DND-41 (cell line): ENCODE measurements at regions not wholly inside any gene's neighbourhood (a gene's known extent, or its start where the extent isn't known, plus 50 kb on each side); places are given as distances from the start of the nearest gene placed in this dataset.

ENCODE experiments used
- ATAC-seq: fragments of 200-7000 bp; cut with Tn5 transposase; 3 replicates; pipeline ENCODE4 v1.9.1; 2021; ENCODE audit warnings: low read depth; ENCODE audit not compliant: insufficient read depth
- DNase-seq: peaks from one replicate; pipeline ENCODE4 v3.0.0-alpha.2; 2020
- H2AFZ ChIP-seq: 2 replicates; pipeline ENCODE4 v1.6.0; 2012; ENCODE audit warnings: low read depth, low read length
- H3K27ac ChIP-seq: 2 replicates; pipeline ENCODE4 v1.5.1; 2012; ENCODE audit warnings: low read length, inconsistent platforms
- H3K27me3 ChIP-seq: fragments of 200-600 bp; sonication (generic); 2 replicates; pipeline ENCODE4 v1.6.0; 2012; ENCODE audit warnings: low read length, mild to moderate bottlenecking, inconsistent platforms; ENCODE audit not compliant: insufficient read depth, poor library complexity
- H3K36me3 ChIP-seq: 2 replicates; pipeline ENCODE4 v1.5.1; 2012; ENCODE audit warnings: low read length, inconsistent platforms; ENCODE audit not compliant: insufficient read depth
- H3K4me1 ChIP-seq: 2 replicates; pipeline ENCODE4 v1.5.1; 2012; ENCODE audit warnings: mild to moderate bottlenecking, low read length; ENCODE audit not compliant: insufficient read depth
- H3K4me2 ChIP-seq: 2 replicates; pipeline ENCODE4 v1.6.0; 2012; ENCODE audit warnings: mild to moderate bottlenecking, moderate library complexity, low read length, inconsistent platforms; ENCODE audit not compliant: insufficient read depth
- H3K4me3 ChIP-seq, 2 experiments: fragments of 200-600 bp in 1 of 2; shearing (Covaris generic) in 1 of 2; 2 replicates each; pipeline ENCODE4 v1.5.1; 2012 to 2016; ENCODE audit warnings: inconsistent platforms in 2 of 2, low read length in 2 of 2, mild to moderate bottlenecking in 2 of 2, low read depth in 1 of 2, moderate library complexity in 1 of 2
- H3K79me2 ChIP-seq: 2 replicates; pipeline ENCODE4 v1.6.0; 2012; ENCODE audit warnings: low read length, inconsistent platforms; ENCODE audit not compliant: insufficient read depth
- H3K9ac ChIP-seq: 2 replicates; pipeline ENCODE4 v1.6.0; 2012; ENCODE audit warnings: low read depth, mild to moderate bottlenecking, inconsistent platforms, low read length, moderate library complexity
- H3K9me3 ChIP-seq: 2 replicates; pipeline ENCODE4 v1.5.1; 2012; ENCODE audit warnings: low read length, moderate library complexity, mild to moderate bottlenecking, inconsistent platforms; ENCODE audit not compliant: insufficient read depth, severe bottlenecking
- H4K20me1 ChIP-seq: 2 replicates; pipeline ENCODE4 v1.6.0; 2012; ENCODE audit warnings: low read length; ENCODE audit not compliant: insufficient read depth
- EZH2 ChIP-seq: IDR thresholded peaks from 3 replicates; pipeline ENCODE4 v1.6.1; 2012; ENCODE audit warnings: borderline replicate concordance, low read depth, mild to moderate bottlenecking, moderate library complexity, low read length, inconsistent platforms; ENCODE audit not compliant: severe bottlenecking
- TF ChIP-seq, protein P1 (sequence below): IDR thresholded peaks from 2 replicates; pipeline ENCODE4 v1.5.1; 2012; ENCODE audit warnings: borderline replicate concordance, low read length, moderate library complexity, mild to moderate bottlenecking; ENCODE audit not compliant: poor library complexity, severe bottlenecking; ENCODE audit errors: extremely low read depth

DNA sequence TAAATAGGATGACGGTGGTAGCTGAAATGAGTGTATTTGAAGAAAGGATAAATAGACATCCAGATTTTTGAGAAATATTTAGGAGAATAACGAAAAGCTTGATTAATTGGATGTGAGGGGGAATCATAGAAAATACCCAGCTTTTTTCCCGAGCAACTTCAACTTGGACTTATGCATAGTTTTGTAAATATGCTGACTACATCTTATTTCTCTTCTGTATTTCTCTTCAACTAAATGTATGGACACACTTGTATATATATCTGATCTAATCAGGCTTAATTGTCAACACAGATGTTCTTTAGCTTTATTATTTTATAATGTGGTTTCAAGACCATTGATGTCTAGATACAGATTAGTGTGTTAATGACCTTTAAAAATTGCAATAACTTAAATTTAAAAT, 685.0 kb downstream of the SLITRK1 start:
- TF ChIP-seq EZH2, result no peak
- TF ChIP-seq, protein P1, sequence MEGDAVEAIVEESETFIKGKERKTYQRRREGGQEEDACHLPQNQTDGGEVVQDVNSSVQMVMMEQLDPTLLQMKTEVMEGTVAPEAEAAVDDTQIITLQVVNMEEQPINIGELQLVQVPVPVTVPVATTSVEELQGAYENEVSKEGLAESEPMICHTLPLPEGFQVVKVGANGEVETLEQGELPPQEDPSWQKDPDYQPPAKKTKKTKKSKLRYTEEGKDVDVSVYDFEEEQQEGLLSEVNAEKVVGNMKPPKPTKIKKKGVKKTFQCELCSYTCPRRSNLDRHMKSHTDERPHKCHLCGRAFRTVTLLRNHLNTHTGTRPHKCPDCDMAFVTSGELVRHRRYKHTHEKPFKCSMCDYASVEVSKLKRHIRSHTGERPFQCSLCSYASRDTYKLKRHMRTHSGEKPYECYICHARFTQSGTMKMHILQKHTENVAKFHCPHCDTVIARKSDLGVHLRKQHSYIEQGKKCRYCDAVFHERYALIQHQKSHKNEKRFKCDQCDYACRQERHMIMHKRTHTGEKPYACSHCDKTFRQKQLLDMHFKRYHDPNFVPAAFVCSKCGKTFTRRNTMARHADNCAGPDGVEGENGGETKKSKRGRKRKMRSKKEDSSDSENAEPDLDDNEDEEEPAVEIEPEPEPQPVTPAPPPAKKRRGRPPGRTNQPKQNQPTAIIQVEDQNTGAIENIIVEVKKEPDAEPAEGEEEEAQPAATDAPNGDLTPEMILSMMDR, result no peak
- no peak for ATAC-seq

GRCh38 chr13:83190020-83190419, 692.3 kb downstream of the SLITRK1 start:
- Histone ChIP-seq H3K4me1 (no peaks in the 10 kb centered on the region), H3K79me2 (no peaks in the 10 kb centered on the region), H3K9ac (no peak overlapping the region), H2AFZ (no peak overlapping the region), H3K4me2 (no peak overlapping the region), H3K36me3 (no peaks in the 10 kb centered on the region), H3K27me3 (no peaks in the 10 kb centered on the region), H4K20me1 (no peaks in the 10 kb centered on the region), H3K4me3 (no peak overlapping the region), H3K9me3 (peaks cover 5% of the 10 kb centered on the region), H3K27ac (no peak overlapping the region)
- no peak for DNase-seq
- no peak for ATAC-seq
- TF ChIP-seq EZH2, result no peak
- TF ChIP-seq, protein P1, result no peak

More for the DNA sequence above, 685.0 kb downstream of the SLITRK1 start:
- H3K4me1 ChIP-seq, result no peaks in the 10 kb centered on the region
- H3K4me2 ChIP-seq, result no peak overlapping the region
- H2AFZ ChIP-seq, result no peak overlapping the region
- no peaks in the 10 kb centered on the region for H3K9me3 ChIP-seq
- DNase-seq, result no peak
- H3K27me3 ChIP-seq, result no peaks in the 10 kb centered on the region
- no peaks in the 10 kb centered on the region for H4K20me1 ChIP-seq
- no peak overlapping the region for H3K4me3 ChIP-seq
- no peak overlapping the region for H3K9ac ChIP-seq
- no peak overlapping the region for H3K27ac ChIP-seq
- H3K36me3 ChIP-seq, result no peaks in the 10 kb centered on the region
- no peaks in the 10 kb centered on the region for H3K79me2 ChIP-seq

DNA sequence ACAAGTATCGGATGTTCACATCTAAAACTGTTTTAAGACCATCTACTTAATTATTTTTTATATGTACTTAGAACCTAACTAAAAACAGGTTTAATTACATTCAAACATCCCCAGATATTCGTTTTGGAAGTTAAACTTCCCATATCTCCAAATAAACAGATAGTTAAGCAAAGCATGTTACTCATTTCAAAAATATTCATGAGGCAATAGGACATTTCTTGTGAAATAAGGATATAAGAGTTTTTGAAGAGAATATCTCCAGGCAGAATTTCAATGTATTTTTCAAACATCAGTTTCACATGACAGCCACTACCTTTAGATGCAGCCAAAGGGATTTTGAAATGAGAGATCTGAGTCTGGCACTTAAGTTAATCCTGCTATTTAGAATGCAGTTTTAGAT, 697.5 kb downstream of the SLITRK1 start:
- H3K27ac ChIP-seq, result no peak overlapping the region
- ATAC-seq (no peak), DNase-seq (no peak)
- H2AFZ ChIP-seq, result no peak overlapping the region
- no peaks in the 10 kb centered on the region for H3K27me3 ChIP-seq
- H3K36me3 ChIP-seq, result no peaks in the 10 kb centered on the region
- H3K4me2 ChIP-seq, result no peak overlapping the region
- peaks cover 5% of the 10 kb centered on the region for H3K9me3 ChIP-seq
- no peaks in the 10 kb centered on the region for H4K20me1 ChIP-seq
- no peak overlapping the region for H3K9ac ChIP-seq
- no peaks in the 10 kb centered on the region for H3K4me1 ChIP-seq
- H3K4me3 ChIP-seq, result no peak overlapping the region
- TF ChIP-seq EZH2, result no peak
- TF ChIP-seq, protein P1, result no peak
- no peaks in the 10 kb centered on the region for H3K79me2 ChIP-seq

DNA sequence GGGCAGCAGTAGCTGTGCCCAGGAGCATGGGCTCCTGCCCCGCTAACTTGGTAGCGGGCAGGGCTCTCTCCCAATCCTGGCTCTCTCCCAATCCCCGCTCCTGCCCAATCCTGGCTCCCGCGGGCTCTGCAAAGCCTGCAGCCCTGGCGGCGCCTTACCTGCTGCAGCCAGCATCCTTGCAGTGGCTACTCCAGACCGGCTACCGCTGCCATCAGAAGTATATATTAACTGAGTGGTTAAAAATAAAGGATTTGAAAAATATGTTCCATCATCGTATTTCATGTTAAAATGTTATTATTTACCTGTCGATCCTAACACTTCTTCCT, 698.2 kb downstream of the SLITRK1 start:
- TF ChIP-seq EZH2, result no peak
- TF ChIP-seq, protein P1, result no peak
- H3K9ac ChIP-seq, result no peak overlapping the region
- no peak for ATAC-seq

More for the DNA sequence above, 698.2 kb downstream of the SLITRK1 start:
- Histone ChIP-seq H3K4me3 (no peak overlapping the region), H3K79me2 (no peaks in the 10 kb centered on the region), H3K27me3 (no peaks in the 10 kb centered on the region), H3K9me3 (peaks cover 5% of the 10 kb centered on the region), H4K20me1 (no peaks in the 10 kb centered on the region), H3K27ac (no peak overlapping the region), H3K4me1 (no peaks in the 10 kb centered on the region), H3K36me3 (no peaks in the 10 kb centered on the region), H3K4me2 (no peak overlapping the region), H2AFZ (no peak overlapping the region)
- no peak for DNase-seq
